Panc1 (cell line): ENCODE measurements at regions not wholly inside any gene's neighbourhood (a gene's known extent, or its start where the extent isn't known, plus 50 kb on each side); places are given as distances from the start of the nearest gene placed in this dataset.

Experiments used
- ATAC-seq: fragments of 200-7000 bp; cut with Tn5 transposase; 2 replicates; pipeline ENCODE4 v1.9.1; 2020; ENCODE audit warnings: mild to moderate bottlenecking, moderate library complexity
- BruUV-seq: library from RNA; stranded (reverse); fragments of 400-500 nt; replicated peaks from 2 replicates; lab custom pipeline; 2021; lab: Mats Ljungman, UMichigan
- CTCF ChIA-PET: fragments of 300-600 bp; sonication (Branson Sonifier 250); formaldehyde crosslinking; loops from one replicate; lab custom pipeline; 2022; ENCODE audit warnings: antibody characterized with exemption; lab: Charles Lee
- POLR2A ChIA-PET: fragments of 300-600 bp; sonication (Branson Sonifier 250); formaldehyde crosslinking; loops from one replicate; lab custom pipeline; 2022; ENCODE audit warnings: antibody characterized with exemption; lab: Charles Lee
- DNase-seq: peaks from one replicate; pipeline ENCODE4 v3.0.0-alpha.2; 2010; ENCODE audit warnings: low read depth, low spot score
- H3K27ac ChIP-seq: 2 replicates; pipeline ENCODE4 v1.5.1; 2011; ENCODE audit warnings: mild to moderate bottlenecking, low read length, inconsistent platforms
- H3K27me3 ChIP-seq: fragments of 200-500 bp; sonication (Bioruptor generic); 2 replicates; pipeline ENCODE4 v1.6.0; 2014; ENCODE audit warnings: low read length, inconsistent platforms; ENCODE audit not compliant: control insufficient read depth, insufficient read depth
- H3K36me3 ChIP-seq: fragments of 200-500 bp; sonication (Bioruptor generic); 2 replicates; pipeline ENCODE4 v1.5.1; 2014; ENCODE audit warnings: inconsistent platforms, mild to moderate bottlenecking, low read length, moderate library complexity; ENCODE audit not compliant: control insufficient read depth, insufficient read depth
- H3K4me1 ChIP-seq: 2 replicates; pipeline ENCODE4 v1.5.1; 2011; ENCODE audit warnings: inconsistent platforms, mild to moderate bottlenecking, low read length, moderate library complexity; ENCODE audit not compliant: control insufficient read depth, insufficient read depth
- H3K4me3 ChIP-seq, 2 experiments: 2 replicates each; pipeline ENCODE4 v1.5.1; 2011 to 2012; ENCODE audit warnings: low read depth in 2 of 2, low read length in 2 of 2, mild to moderate bottlenecking in 2 of 2, inconsistent platforms in 1 of 2, moderate library complexity in 1 of 2
- H3K9me3 ChIP-seq: fragments of 200-500 bp; sonication (Bioruptor generic); 2 replicates; pipeline ENCODE4 v1.5.1; 2014; ENCODE audit warnings: low read depth, mild to moderate bottlenecking, inconsistent platforms, low read length, moderate library complexity; ENCODE audit not compliant: control insufficient read depth, insufficient read depth
- CTCF ChIP-seq: fragments of 450-650 bp; IDR thresholded peaks from 2 replicates; pipeline ENCODE4 v1.5.1; 2017; ENCODE audit warnings: mild to moderate bottlenecking
- POLR2AphosphoS5 ChIP-seq: IDR thresholded peaks from 2 replicates; pipeline ENCODE4 v1.6.1; 2012; ENCODE audit warnings: mild to moderate bottlenecking, low read depth, low read length, moderate library complexity
- REST ChIP-seq, 2 experiments: IDR thresholded peaks; 2 replicates each; pipeline ENCODE4 v1.6.1; 2011 to 2012; ENCODE audit warnings: low read depth in 2 of 2, control low read depth in 1 of 2, low read length in 1 of 2, mild to moderate bottlenecking in 1 of 2, moderate library complexity in 1 of 2; ENCODE audit not compliant: insufficient read depth in 1 of 2
- SIN3A ChIP-seq: IDR thresholded peaks from 2 replicates; pipeline ENCODE4 v1.6.1; 2012; ENCODE audit warnings: low read depth, mild to moderate bottlenecking, low read length, moderate library complexity, borderline replicate concordance; ENCODE audit not compliant: insufficient read depth
- TCF7L2 ChIP-seq: IDR thresholded peaks from 2 replicates; pipeline ENCODE4 v1.6.1; 2011; ENCODE audit warnings: mild to moderate bottlenecking, low read depth, low read length, inconsistent platforms
- in situ Hi-C: cut with HindIII; loops from 2 replicates; pipeline ENCODE4 v1.10.0; 2016; ENCODE audit warnings: low sequenced_read_pairs, low pct_unique_long_range_greater_than_20kb
- intact Hi-C: fragments of 100-400 bp; cut with micrococcal nuclease; formaldehyde crosslinking; loops from one replicate; pipeline ENCODE4 v1.10.0; 2022; ENCODE audit not compliant: unreplicated experiment

- Histone ChIP-seq H3K9me3 (no peaks in the 10 kb centered on the region), H3K27ac (no peak overlapping the region), H3K36me3 (no peaks in the 10 kb centered on the region), H3K27me3 (no peaks in the 10 kb centered on the region), H3K4me3 (no peak overlapping the region), H3K4me1 (no peaks in the 10 kb centered on the region)
- POLR2A ChIA-PET: no interaction called here
- ATAC-seq (no peak), DNase-seq (no peak)
- intact Hi-C loops (no loop called here), in situ Hi-C loops (no loop called here)
- no peak for TF ChIP-seq REST (IDR thresholded peaks at IDR 0.05; ENCODE audit: insufficient read depth in 1 of 2, low read depth in 2 of 2, low read length in 1 of 2)
- no peak for TF ChIP-seq TCF7L2
- TF ChIP-seq POLR2AphosphoS5: no peak
- no peak for TF ChIP-seq SIN3A
- TF ChIP-seq CTCF: no peak
- BruUV-seq: no TSS peak
- CTCF ChIA-PET: no interaction called here
These were observed 74.3 kb downstream of the BOD1 start for GRCh38 chr5:173542159-173542558.

- POLR2A ChIA-PET: no interaction called here
- in situ Hi-C loops: no loop called here
- BruUV-seq: no TSS peak
These were observed 77.8 kb downstream of the BOD1 start for GRCh38 chr5:173538654-173539053.

More at GRCh38 chr5:173538654-173539053, 77.8 kb downstream of the BOD1 start:
- Histone ChIP-seq H3K4me1 (no peaks in the 10 kb centered on the region), H3K27me3 (no peaks in the 10 kb centered on the region; the same call in 1 of the 2 replicates), H3K36me3 (no peaks in the 10 kb centered on the region), H3K9me3 (no peaks in the 10 kb centered on the region), H3K4me3 (no peak overlapping the region), H3K27ac (no peak overlapping the region)
- intact Hi-C loops: no loop called here
- ATAC-seq: no peak
- CTCF ChIA-PET: no interaction called here
- DNase-seq: no peak
- TF ChIP-seq REST (IDR thresholded peaks at IDR 0.05; ENCODE audit: insufficient read depth in 1 of 2, low read depth in 2 of 2, low read length in 1 of 2) (no peak), POLR2AphosphoS5 (no peak), CTCF (no peak), SIN3A (no peak), TCF7L2 (no peak)
